GM18511 (cell line): ENCODE measurements at regions not wholly inside any gene's neighbourhood (a gene's known extent, or its start where the extent isn't known, plus 50 kb on each side); places are given as distances from the start of the nearest gene placed in this dataset.
"Not testable (repeated sequence)": the region's sequence is repeated elsewhere in the genome, so short reads cannot be mapped to it uniquely, and the experiment has no call there.

Experiments
- ATAC-seq: cut with Tn5 transposase; IDR thresholded peaks from one replicate; pipeline ENCODE4 v1.9.1; 2021; ENCODE audit warnings: mild to moderate bottlenecking, moderate library complexity; ENCODE audit not compliant: unreplicated experiment

- no peak for ATAC-seq
Measured at GRCh38 chr16:87007907-87008306, 309.3 kb downstream of the C16orf95 start.

- no peak for ATAC-seq
Measured at GRCh38 chr16:87008664-87009063, 308.5 kb downstream of the C16orf95 start.

GRCh38 chr16:87012954-87013938 lies 303.9 kb downstream of the C16orf95 start:
- no peak for ATAC-seq

- ATAC-seq = no peak
Measured at GRCh38 chr16:87014112-87014511, 303.1 kb downstream of the C16orf95 start.

- ATAC-seq = no peak
Measured at GRCh38 chr16:87015021-87015420, 302.2 kb downstream of the C16orf95 start.

- no peak for ATAC-seq
Measured at GRCh38 chr16:87016046-87017035, 300.9 kb downstream of the C16orf95 start.

- ATAC-seq = no peak
Measured at GRCh38 chr16:87017371-87018012, 299.7 kb downstream of the C16orf95 start.

GRCh38 chr16:87025676-87026075 lies 291.5 kb downstream of the C16orf95 start:
- ATAC-seq = no peak

GRCh38 chr16:87027056-87027616 lies 290.1 kb downstream of the C16orf95 start:
- no peak for ATAC-seq

GRCh38 chr16:87028481-87029320 lies 288.5 kb downstream of the C16orf95 start:
- no peak for ATAC-seq

- no peak for ATAC-seq
Measured at GRCh38 chr16:87032554-87032953, 284.6 kb downstream of the C16orf95 start.

- ATAC-seq = no peak
Measured at GRCh38 chr16:87033021-87033471, 284.1 kb downstream of the C16orf95 start.

- no peak for ATAC-seq
Measured at GRCh38 chr16:87033541-87034300, 283.5 kb downstream of the C16orf95 start.

GRCh38 chr16:87034317-87034716 lies 282.9 kb downstream of the C16orf95 start:
- no peak for ATAC-seq

- ATAC-seq = no peak
Measured at GRCh38 chr16:87035053-87035452, 282.1 kb downstream of the C16orf95 start.

- no peak for ATAC-seq
Measured at GRCh38 chr16:87037012-87037411, 280.2 kb downstream of the C16orf95 start.

GRCh38 chr16:87038528-87038927 lies 278.7 kb downstream of the C16orf95 start:
- not testable (repeated sequence) for ATAC-seq

GRCh38 chr16:87040169-87041117 lies 276.7 kb downstream of the C16orf95 start:
- ATAC-seq = no peak
